ENCODE measurements at regions not wholly inside any gene's neighbourhood (a gene's known extent, or its start where the extent isn't known, plus 50 kb on each side); places are given as distances from the start of the nearest gene placed in this dataset.

GRCh38 chr3:30372837-30373236 is 233.6 kb upstream of the TGFBR2 start:
- no peak for DNase-seq

DNA sequence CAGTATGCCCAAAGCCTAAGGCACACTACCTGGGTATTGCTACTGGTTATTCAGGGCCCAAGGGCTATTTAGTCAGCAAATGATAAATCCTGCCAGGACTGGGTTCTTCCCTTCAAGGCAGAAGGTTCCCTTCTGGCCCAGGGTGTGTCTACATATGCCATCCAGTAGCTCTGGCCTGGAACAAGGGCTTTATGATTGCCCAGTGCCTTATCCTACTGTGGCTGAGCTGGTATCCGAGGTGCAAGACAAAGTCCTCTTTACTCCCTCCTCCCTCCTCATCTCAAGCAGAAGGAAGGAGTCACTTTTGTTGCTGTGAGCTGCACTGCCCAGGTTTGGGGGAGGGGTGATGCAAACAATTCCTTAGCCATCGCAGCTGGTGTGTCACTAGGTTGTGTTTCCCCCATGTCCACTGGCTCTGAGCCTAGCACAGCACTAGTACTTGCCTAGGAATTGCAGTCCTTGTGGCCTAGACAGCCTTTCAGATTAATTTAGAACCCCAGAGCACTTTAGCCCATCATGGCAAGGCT is 221.8 kb upstream of the TGFBR2 start:
- no peak for DNase-seq

- no peak for DNase-seq
Measured at GRCh38 chr3:30393079-30393478, 213.3 kb upstream of the TGFBR2 start.

DNA sequence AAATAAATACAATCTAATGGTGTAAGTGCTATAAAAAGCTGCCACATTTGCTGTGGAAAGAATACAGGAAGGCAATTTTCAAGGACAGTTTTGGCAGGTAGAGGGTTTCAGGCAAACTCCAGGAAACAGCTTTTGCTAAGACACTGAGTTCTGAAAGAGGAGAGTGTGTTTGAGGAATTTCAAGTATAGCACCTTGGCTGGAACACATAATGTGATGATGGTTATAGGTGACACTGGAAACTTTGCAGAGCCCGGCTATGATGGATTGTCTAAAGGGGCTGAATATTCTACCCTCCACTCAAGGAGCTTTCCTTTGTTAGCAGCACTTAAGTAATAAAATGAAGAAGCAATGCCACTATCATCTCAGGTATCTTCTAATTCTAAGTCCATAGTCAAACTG is 209.4 kb upstream of the TGFBR2 start:
- DNase-seq, result no peak

DNA sequence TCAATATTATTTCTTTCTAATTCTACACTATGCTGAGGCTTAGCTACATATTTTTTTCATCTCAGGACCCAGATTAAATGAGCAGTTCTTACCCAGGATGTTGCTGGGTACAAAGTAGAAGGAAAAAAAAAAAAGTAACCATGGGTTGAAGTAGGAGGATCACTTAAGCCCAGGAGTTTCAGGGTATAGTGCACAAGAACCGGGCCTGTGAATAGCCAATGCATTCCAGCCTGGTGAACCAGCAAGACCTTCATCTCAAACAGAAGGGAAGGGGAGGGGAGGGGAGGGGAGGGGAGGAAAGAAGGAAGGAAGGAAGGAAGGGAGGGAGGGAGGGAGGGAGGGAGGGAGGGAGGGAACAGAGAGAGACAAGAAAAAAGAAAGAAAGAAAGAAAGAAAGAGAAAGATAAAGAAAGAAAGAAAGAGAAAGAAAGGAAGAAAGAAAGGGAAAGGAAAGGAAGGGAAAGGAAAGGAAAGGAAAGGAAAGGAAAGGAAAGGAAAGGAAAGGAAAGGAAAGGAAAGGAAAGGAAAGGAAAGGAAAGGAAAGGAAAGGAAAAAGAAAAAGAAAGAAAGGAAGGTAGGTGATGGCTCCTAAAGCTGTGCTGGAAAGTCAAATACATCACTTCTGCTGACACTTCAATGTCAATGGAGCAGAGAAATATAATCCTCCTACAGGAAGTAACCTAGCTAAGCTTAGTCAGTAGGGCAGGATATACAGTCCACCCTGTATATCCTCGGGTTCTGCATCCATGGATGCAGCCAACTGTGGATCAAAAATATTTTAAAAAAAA is 206.8 kb upstream of the TGFBR2 start:
- DNase-seq, result no peak

DNA sequence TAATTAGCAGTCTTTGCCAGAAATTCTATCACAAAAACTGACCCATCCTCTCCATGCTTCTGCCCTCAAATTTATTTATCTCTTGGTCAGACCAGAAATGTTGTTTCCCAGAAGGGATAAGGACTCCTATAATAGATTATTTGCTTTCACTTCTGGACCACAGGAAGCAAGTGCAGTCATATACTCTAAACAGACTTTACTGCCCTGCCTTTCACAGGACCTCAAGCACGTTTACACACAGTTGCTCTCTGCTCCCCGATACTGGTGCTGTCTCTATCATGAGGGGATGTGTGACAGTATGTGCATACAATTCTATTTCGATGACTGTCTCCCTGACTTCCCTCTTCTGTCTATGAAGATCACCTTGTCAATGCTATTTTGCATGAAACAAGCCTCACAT is 205.5 kb upstream of the TGFBR2 start:
- DNase-seq, result no peak

DNA sequence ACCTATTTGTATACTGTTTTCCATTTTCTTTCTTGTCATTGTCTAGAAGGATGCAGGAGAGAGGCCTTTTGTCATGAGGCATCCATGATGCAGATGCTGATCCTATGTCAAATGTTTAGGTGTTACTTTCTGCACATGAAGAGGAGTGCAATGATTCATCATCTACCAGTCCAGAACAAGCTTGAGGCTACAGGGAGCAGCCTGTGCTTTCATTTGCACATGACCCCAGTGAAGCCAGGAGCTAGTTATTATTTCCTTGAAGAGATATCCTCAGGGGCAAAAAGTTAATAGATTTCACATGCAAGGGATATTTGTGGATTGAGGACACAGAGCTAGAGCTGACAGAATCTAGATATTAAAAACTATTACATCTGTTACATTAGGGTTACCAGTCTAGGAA is 204.4 kb upstream of the TGFBR2 start:
- no peak for DNase-seq

DNA sequence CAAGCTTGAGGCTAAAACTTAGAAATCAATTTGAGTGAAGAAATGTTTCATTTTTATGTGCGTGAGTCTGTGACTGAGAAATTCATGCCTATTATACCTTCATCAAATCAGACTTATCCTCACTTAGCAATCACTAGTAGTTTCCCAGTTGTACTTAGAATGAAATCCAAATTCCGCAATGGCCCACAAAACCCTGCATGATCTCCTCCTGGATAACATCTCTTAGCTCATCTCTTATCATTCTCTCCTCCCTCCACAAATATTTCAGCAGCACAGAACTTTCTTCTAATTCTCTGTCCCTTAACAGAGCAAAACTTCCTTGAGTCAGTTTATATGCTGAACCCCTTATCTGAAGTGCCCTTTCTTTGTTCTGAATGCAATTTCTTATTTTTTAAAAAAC is 198.8 kb upstream of the TGFBR2 start:
- DNase-seq, result no peak

GRCh38 chr3:30408105-30408557 is 198.3 kb upstream of the TGFBR2 start:
- no peak for DNase-seq

- DNase-seq, result no peak
Measured at GRCh38 chr3:30418443-30418842, 188.0 kb upstream of the TGFBR2 start.

- no peak for DNase-seq
Measured at GRCh38 chr3:30421266-30421665, 185.1 kb upstream of the TGFBR2 start.

GRCh38 chr3:30426293-30426993 is 180.0 kb upstream of the TGFBR2 start:
- no peak for DNase-seq

GRCh38 chr3:30428251-30428650 is 178.2 kb upstream of the TGFBR2 start:
- DNase-seq, result no peak

GRCh38 chr3:30435861-30436331 is 170.5 kb upstream of the TGFBR2 start:
- DNase-seq, result peak in 3 of 6 experiments; percentile 4 to 46 (median 45)

- DNase-seq, result no peak
Measured at GRCh38 chr3:30437171-30437601, 169.2 kb upstream of the TGFBR2 start.

DNA sequence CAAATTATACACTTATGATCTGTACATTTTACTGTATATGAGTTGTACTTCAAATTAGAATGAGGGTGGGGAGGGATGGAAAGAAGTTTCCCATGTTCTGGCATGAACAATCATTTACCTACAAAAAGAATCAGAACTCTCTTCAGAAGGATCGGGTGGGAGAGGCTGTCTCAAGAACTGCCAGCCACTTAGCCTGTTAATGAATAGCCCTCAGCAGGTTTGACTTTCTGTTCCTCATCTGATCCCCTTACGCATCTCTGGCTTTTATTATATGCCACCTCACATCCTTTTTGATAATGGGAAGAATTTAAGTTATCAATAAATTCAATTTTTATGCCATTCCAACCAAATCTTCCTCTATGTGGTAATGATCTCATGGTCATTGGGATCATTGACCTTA is 168.3 kb upstream of the TGFBR2 start:
- no peak for DNase-seq

DNA sequence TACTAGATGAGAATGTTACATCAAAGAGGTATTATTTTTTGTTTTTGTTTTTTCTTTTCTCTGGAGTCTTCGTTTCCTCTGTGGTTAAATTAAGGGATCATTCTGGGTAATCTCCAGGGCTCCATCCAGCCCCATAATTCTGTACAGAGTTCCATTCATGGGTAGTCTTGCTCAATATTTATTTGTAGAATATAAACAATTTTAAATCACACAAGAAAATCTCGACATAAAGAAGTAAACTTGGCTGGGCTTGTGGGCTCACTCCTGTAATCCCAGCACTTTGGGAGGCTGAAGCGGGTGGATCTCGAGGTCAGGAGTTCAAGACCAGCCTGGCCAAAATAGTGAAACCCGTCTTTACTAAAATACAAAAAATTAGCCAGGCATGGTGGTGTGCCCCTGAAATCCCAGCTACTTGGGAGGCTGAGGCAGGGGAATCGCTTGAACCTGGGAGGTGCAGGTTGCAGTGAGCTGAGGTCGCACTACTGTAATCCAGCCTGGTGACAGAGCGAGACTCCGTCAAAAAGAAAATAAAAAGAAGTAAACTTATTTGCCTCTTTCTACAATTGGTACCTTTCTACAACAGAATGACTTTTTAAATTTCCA is 166.8 kb upstream of the TGFBR2 start:
- DNase-seq, result no peak

DNA sequence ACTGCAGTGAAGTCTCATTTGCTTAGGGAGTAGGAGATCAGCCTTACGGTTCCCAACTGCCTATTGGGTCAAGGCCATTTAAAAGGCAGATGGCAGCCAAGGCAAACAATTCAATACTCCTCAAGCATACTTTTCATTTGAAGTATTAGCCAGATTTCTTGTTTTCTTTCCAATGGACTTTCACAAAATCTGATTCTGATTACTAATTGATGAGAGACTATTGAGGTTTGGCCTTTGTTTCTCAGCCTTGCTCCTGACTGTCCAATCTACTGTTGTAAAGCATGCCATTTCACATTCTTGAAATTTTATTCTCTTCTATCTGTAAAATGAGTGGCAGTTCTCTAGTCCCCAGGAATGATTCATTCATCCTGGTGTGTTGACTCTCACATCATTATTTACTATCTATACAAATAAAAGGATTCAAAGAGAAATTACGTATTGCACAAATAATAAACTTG is 166.2 kb upstream of the TGFBR2 start:
- DNase-seq, result no peak

GRCh38 chr3:30440880-30441279 is 165.5 kb upstream of the TGFBR2 start:
- DNase-seq, result no peak

- no peak for DNase-seq
Measured at GRCh38 chr3:30443756-30444673, 162.4 kb upstream of the TGFBR2 start.

DNA sequence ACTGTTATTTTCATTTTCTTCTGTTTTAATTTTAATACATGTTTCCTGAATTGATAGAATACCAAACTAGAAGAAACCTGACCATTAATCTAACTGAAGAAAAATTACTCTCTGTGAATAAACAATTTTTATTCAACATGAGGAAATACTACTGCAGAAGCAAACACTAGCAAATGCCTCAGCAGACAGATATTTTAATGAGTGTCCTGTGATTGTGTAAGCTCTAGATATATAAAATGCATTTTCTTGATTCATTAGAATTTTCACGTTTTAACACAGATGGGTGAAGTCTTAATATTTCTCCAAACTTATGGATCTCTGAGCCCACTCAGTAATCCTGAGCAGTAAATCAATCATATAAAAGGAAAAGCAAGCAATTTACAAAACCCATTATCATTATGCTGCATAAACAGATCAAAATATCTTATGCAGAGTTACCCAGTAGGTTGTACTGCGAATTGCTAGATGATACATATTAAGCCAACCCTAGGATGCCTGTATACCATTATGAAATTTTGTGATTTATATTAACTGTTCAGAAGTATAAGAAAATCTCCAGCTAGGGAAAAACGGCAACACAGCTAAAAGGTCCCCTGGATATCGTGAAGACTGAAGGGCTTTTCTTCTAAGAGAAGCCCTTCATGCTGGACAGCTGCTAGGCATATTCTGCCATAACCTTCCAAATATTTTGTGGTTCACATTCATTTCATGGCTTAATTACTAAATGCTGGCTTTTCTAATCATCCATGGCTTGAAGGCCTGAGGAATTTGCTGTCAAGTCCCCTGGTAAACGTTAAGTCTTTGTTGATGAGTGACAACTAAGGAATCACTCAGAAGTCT is 157.7 kb upstream of the TGFBR2 start:
- DNase-seq, result no peak

DNA sequence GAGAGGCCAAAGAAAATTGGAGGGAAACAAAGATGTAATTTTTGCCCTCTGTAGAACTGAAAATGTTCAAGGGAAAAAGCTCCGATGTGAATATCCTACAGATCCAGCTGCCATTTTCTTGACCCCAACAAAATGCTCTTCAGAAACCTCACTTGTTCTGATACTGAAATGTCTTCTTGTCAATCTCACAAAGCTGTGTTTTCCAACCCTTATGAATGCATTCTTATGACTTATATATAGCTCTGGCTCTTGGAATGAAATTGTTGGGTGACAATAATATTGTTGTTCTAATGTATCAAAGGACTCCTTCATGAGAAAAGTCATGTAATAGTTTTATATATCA is 157.1 kb upstream of the TGFBR2 start:
- no peak for DNase-seq

Measured in stimulated activated naive CD4-positive, alpha-beta T cell (primary cell).